ENCODE measurements at regions not wholly inside any gene's neighbourhood (a gene's known extent, or its start where the extent isn't known, plus 50 kb on each side); places are given as distances from the start of the nearest gene placed in this dataset.

DNA sequence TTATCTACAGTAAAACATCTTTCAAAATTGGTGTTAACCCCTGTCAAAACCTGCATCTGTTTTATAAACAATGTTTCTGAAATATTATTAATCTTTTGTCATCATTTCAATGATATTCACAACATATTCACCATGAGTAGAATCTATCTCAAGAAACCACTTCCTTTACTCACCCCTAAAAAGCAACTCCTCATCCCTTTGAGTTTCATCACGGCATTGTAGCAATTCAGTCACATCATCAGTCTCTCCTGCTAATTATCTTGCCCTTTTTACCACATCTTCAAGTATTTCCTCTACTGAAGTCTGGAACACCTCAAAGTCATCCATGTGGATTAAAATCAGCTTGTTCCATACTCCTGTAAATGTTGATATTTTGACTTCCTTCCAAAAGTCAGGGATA lies 415.3 kb upstream of the TECRL start:
- TF ChIP-seq, protein P1, sequence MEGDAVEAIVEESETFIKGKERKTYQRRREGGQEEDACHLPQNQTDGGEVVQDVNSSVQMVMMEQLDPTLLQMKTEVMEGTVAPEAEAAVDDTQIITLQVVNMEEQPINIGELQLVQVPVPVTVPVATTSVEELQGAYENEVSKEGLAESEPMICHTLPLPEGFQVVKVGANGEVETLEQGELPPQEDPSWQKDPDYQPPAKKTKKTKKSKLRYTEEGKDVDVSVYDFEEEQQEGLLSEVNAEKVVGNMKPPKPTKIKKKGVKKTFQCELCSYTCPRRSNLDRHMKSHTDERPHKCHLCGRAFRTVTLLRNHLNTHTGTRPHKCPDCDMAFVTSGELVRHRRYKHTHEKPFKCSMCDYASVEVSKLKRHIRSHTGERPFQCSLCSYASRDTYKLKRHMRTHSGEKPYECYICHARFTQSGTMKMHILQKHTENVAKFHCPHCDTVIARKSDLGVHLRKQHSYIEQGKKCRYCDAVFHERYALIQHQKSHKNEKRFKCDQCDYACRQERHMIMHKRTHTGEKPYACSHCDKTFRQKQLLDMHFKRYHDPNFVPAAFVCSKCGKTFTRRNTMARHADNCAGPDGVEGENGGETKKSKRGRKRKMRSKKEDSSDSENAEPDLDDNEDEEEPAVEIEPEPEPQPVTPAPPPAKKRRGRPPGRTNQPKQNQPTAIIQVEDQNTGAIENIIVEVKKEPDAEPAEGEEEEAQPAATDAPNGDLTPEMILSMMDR (IDR thresholded peaks at IDR 0.05) = no peak
- no peak for TF ChIP-seq POLR2AphosphoS5 (IDR thresholded peaks at IDR 0.05)
- no peak for TF ChIP-seq POLR2A (IDR thresholded peaks at IDR 0.05)
- Histone ChIP-seq H3K4me1 (no peaks in the 10 kb centered on the region), H3K36me3 (no peaks in the 10 kb centered on the region), H3K27ac (no peak overlapping the region), H3K4me3 (no peak overlapping the region), H3K9me3 (no peaks in the 10 kb centered on the region), H3K27me3 (no peaks in the 10 kb centered on the region)
- DNase-seq (ENCODE audit: low spot score in 2 of 2) = no peak
- intact Hi-C loops (cut with DNase I; ENCODE audit: low total_unique reads) = loop anchor here (10.0 kb wide), 1 partner anchor 1590 kb away; no protein-coding TSS in a partner anchor

DNA sequence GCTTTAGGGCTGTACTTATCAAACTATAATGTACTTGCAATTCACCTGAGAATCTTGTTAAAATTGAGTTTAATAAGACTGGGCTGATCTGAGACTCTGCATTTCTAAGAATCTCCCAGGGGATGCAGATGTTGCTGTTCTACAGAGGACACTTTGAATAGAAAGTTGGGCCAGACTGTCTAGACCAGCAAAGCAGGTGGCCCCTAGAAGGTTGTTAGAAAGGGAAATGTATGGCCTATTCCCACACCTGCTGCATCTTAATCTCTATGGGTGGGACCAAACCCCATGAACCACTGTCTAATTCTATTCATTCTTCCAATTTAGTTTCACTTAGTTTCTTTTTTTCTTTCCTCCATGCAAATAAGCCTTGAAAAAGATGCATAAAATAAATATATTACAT lies 413.2 kb upstream of the TECRL start:
- H3K9me3 ChIP-seq = no peaks in the 10 kb centered on the region
- H3K27ac ChIP-seq = no peak overlapping the region
- TF ChIP-seq POLR2AphosphoS5 (IDR thresholded peaks at IDR 0.05) = no peak
- TF ChIP-seq POLR2A (IDR thresholded peaks at IDR 0.05) = no peak
- TF ChIP-seq, protein P1 (IDR thresholded peaks at IDR 0.05) = no peak
- DNase-seq (ENCODE audit: low spot score in 2 of 2) = no peak
- no peaks in the 10 kb centered on the region for H3K36me3 ChIP-seq
- H3K27me3 ChIP-seq = no peaks in the 10 kb centered on the region
- no peak overlapping the region for H3K4me3 ChIP-seq
- no peaks in the 10 kb centered on the region for H3K4me1 ChIP-seq
- intact Hi-C loops (cut with DNase I; ENCODE audit: low total_unique reads) = loop anchor here (10.0 kb wide), 1 partner anchor 1592 kb away; no protein-coding TSS in a partner anchor

DNA sequence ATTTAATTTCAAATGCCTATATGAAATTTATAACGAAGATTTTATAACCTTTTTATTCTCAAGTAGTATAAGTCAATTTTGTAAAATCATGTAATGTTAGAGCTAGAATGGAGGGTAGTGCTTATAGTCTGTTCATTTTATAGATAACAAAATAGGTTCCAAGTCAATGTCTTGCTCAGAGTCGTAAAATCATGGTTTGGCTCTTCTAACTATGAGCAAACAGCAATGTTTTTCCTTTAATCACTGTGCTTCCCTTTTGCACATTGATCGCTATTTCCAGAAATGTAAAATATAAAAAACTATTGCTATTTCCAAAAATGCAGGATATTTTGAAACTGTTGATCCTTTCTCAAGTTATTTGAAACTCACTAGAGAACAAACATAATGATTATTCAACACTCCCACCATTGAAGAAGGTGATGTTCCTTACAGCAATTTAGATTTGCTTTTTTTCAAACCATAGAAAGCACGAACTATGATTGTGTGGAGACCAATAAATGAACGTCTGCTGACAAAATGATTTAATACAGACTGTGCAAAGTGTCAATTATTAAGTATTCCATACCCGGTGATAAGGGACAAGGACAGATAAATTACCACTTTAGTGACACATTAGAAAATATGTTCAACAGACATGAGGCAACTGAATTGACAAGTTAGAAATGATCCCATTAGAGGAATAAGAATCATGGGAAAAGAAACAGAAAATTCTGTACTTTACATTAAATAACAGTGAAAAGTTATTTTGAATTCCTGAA lies 412.1 kb upstream of the TECRL start:
- intact Hi-C loops (cut with DNase I; ENCODE audit: low total_unique reads) = loop anchor here (10.0 kb wide), 1 partner anchor 1593 kb away; no protein-coding TSS in a partner anchor
- H3K4me3 ChIP-seq = no peak overlapping the region
- H3K27ac ChIP-seq = no peak overlapping the region
- no peak for DNase-seq (ENCODE audit: low spot score in 2 of 2)
- H3K9me3 ChIP-seq = no peaks in the 10 kb centered on the region
- TF ChIP-seq, protein P1 (IDR thresholded peaks at IDR 0.05) = no peak
- TF ChIP-seq POLR2A (IDR thresholded peaks at IDR 0.05) (no peak), POLR2AphosphoS5 (IDR thresholded peaks at IDR 0.05) (no peak)
- H3K4me1 ChIP-seq = no peaks in the 10 kb centered on the region
- no peaks in the 10 kb centered on the region for H3K27me3 ChIP-seq
- H3K36me3 ChIP-seq = no peaks in the 10 kb centered on the region

DNA sequence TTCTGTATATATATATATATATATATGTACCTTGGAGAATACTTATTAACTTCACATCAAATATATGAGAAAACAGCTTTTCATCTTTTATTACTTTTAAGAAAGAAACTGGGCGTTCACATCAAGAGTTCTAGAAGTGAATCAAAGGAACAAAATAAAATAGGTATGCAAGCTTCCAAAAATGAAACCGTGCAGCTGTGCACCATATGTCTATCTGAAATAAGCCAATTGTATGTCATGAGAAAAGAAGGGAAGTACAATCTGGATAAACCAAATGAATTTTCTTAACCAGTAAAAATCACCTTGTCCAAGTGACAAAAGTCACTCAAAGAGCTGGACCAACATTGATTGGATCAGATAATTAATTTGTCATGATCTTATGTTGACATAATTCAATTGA lies 405.4 kb upstream of the TECRL start:
- Histone ChIP-seq H3K4me3 (no peak overlapping the region), H3K36me3 (no peaks in the 10 kb centered on the region), H3K9me3 (no peaks in the 10 kb centered on the region), H3K27me3 (no peaks in the 10 kb centered on the region), H3K4me1 (no peaks in the 10 kb centered on the region), H3K27ac (no peak overlapping the region)
- intact Hi-C loops (cut with DNase I; ENCODE audit: low total_unique reads) = no loop called here
- TF ChIP-seq POLR2AphosphoS5 (IDR thresholded peaks at IDR 0.05) (no peak), POLR2A (IDR thresholded peaks at IDR 0.05) (no peak)
- DNase-seq (ENCODE audit: low spot score in 2 of 2) = no peak

DNA sequence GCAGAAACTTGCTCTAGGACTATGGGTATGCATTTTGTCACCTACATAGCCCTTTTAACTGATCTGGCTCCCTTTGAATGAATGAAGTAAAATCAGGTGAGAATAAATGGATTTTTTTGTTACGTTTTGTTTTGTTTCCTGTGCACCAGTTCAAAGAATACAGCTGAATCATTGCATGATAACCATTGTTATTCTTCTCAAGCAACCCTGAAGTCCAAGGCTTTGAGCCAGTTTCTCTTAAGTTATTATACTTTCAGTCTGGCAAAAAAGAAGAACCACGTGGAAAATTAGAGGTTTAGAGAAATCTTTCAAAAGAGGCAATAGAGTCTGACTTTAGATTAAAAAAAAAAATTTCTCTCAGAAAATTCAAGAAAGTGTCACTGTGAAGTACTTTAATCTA lies 398.6 kb upstream of the TECRL start:
- Histone ChIP-seq H3K27ac (no peak overlapping the region), H3K4me3 (no peak overlapping the region), H3K9me3 (peaks cover 0 to 10% of the 10 kb centered on the region in 2 donors), H3K27me3 (no peaks in the 10 kb centered on the region), H3K4me1 (no peaks in the 10 kb centered on the region), H3K36me3 (no peaks in the 10 kb centered on the region)
- DNase-seq (ENCODE audit: low spot score in 2 of 2) = no peak
- TF ChIP-seq, protein P1 (IDR thresholded peaks at IDR 0.05) = no peak
- TF ChIP-seq POLR2AphosphoS5 (IDR thresholded peaks at IDR 0.05) (no peak), POLR2A (IDR thresholded peaks at IDR 0.05) (no peak)
- intact Hi-C loops (cut with DNase I; ENCODE audit: low total_unique reads) = no loop called here

Measured in breast epithelium (tissue), 4 donors.